Right cardiac atrium (tissue), 5 donors: ENCODE measurements at regions not wholly inside any gene's neighbourhood (a gene's known extent, or its start where the extent isn't known, plus 50 kb on each side); places are given as distances from the start of the nearest gene placed in this dataset.
"Not testable (repeated sequence)": the region's sequence is repeated elsewhere in the genome, so short reads cannot be mapped to it uniquely, and the experiment has no call there.

Experiments
- ATAC-seq, 2 donors: fragments of 200-7000 bp; cut with Tn5 transposase; one replicate each; pipeline versions ENCODE4 v1.8.0 to v1.9.1; 2020; ENCODE audit warnings: moderate library complexity in 2 of 2, mild to moderate bottlenecking in 1 of 2
- DNase-seq, 3 donors: peaks; one replicate each; pipeline ENCODE4 v3.0.0-alpha.2; 2020
- H3K27ac ChIP-seq: one replicate; pipeline ENCODE4 v1.5.1; 2013; ENCODE audit warnings: mild to moderate bottlenecking, low read length, control low read depth, moderate library complexity
- H3K27me3 ChIP-seq: one replicate; pipeline ENCODE4 v1.6.1; 2013; ENCODE audit not compliant: control insufficient read depth, insufficient read depth
- H3K4me1 ChIP-seq: one replicate; pipeline ENCODE4 v1.6.1; 2013; ENCODE audit warnings: low read length; ENCODE audit not compliant: control insufficient read depth, insufficient read depth
- H3K4me3 ChIP-seq: one replicate; pipeline ENCODE4 v1.5.1; 2013; ENCODE audit warnings: low read length, control low read depth
- H3K9me3 ChIP-seq: one replicate; pipeline ENCODE4 v1.6.1; 2013; ENCODE audit warnings: low read length; ENCODE audit not compliant: control insufficient read depth
- WGBS: extraction: QIAGEN DNeasy Blood & Tissue Kit; methylation state at CpG from one replicate; pipeline ENCODE4 v1.1.7; 2013; 5-methylcytosine and 5-hydroxymethylcytosine counted together
- intact Hi-C, 4 donors: fragments of 100-400 bp; cut with DNase I; formaldehyde crosslinking; loops; one replicate each; pipeline versions ENCODE4 v1.11.0 to v1.14.0; 2022 to 2023
- donor health status: healthy with polysubstance abuse.
- donor health status: DM: no; HTN: yes; CAD: no.
- donor health status: DM: no; HTN: no; CAD: no.
- donor health status: DM: no; HTN: yes; CAD: no; lungs with severe emphysema.
- donor health status: DM: yes; HTN: yes; CAD: no.

GRCh38 chr14:53743371-53743770, 213.3 kb downstream of the BMP4 start:
- Histone ChIP-seq H3K4me3 (no peak overlapping the region), H3K4me1 (no peaks in the 10 kb centered on the region), H3K27me3 (no peaks in the 10 kb centered on the region), H3K9me3 (no peaks in the 10 kb centered on the region), H3K27ac (no peak overlapping the region)
- 73% methylated on average over 5 of the region's 5 CpGs for WGBS
- no peak for DNase-seq
- ATAC-seq, result no peak
- intact Hi-C loops, result no loop called here

DNA sequence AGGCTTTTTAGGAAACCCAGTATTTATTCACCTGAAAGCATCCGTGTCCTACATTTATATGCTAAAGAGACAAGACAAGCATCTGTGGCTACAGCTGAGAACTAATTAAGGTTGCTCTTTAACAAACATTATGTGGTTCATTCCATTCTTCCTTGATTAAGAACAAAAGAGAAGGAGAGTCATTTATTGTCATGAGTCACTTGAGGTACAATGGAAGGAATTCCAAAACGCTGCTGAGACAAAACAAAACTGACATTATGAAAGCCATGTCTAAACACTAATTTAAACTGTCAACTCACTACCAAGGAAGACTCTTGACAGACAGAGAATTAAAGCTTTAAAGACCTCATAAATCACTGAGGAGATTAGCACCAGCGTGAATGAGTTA, 214.4 kb downstream of the BMP4 start:
- DNase-seq (no peak), ATAC-seq (no peak)
- Histone ChIP-seq H3K4me3 (no peak overlapping the region), H3K27ac (no peak overlapping the region), H3K9me3 (no peaks in the 10 kb centered on the region), H3K4me1 (no peaks in the 10 kb centered on the region), H3K27me3 (no peaks in the 10 kb centered on the region)
- 72% methylated on average over 3 of the region's 3 CpGs for WGBS
- intact Hi-C loops, result no loop called here

DNA sequence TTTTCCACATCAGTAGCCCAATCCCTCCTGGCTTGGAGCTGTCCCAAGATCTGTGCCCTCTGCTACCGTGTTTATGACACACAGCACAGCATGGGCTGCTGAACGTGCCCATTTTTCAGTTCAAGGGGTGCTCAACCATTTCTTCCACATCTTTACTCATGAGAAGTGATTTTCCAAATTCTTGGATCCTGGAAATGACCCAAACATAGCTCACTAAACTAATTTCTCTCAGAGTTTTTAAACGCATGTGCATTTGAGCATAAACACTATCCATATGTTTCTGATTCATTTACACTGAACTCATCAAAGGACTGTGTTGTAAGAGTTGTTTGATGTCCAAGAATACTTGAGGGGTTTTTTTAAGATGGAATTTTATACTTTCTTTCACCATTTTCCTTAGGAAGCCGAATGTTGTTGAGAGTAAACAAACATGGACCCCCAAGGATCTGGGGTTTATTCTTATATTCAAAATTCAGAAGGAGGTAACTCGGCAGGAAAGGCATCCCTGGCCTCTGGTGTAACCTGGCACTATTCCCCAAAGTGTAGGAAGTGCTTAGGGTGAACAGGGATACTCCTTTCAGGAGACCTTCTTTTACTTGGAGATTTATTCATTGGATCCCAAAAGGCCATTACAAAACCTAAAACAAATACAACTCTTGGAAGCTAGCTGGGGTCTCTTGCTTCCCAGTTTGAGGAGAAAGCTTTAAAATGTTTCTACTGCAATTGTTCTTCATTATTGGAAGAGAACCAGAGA, 215.0 kb downstream of the BMP4 start:
- Histone ChIP-seq H3K4me3 (no peak overlapping the region), H3K27me3 (no peaks in the 10 kb centered on the region), H3K27ac (no peak overlapping the region), H3K4me1 (no peaks in the 10 kb centered on the region), H3K9me3 (no peaks in the 10 kb centered on the region)
- no peak for DNase-seq
- intact Hi-C loops, result no loop called here
- WGBS, result 63% methylated on average over 5 of the region's 5 CpGs
- no peak for ATAC-seq

DNA sequence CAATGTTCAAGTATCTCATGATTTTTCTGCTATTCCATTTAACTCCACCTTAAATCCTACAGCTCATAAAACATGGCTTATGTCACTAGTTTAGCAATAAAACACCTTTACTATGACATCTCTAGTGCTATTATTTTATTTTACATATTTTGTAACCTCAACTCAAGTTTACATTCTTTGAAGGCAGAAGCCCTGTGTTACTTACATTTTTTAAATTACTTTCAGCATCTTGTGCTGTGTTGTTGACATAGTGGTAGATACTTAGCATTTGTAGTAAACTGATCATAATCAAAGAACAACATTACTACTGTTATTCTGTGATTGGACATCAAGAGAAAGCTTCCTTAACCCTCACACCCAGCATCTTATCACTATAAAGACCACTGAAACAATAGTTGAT, 216.1 kb downstream of the BMP4 start:
- H3K27me3 ChIP-seq, result no peaks in the 10 kb centered on the region
- intact Hi-C loops, result no loop called here
- no peak overlapping the region for H3K27ac ChIP-seq
- H3K4me1 ChIP-seq, result no peaks in the 10 kb centered on the region
- no peaks in the 10 kb centered on the region for H3K9me3 ChIP-seq
- no peak overlapping the region for H3K4me3 ChIP-seq
- ATAC-seq (no peak), DNase-seq (no peak)

- H3K27me3 ChIP-seq, result no peaks in the 10 kb centered on the region
- DNase-seq, result no peak
- 78% methylated on average over 2 of the region's 2 CpGs for WGBS
- H3K4me1 ChIP-seq, result no peaks in the 10 kb centered on the region
- no peaks in the 10 kb centered on the region for H3K9me3 ChIP-seq
- H3K4me3 ChIP-seq, result no peak overlapping the region
- no peak overlapping the region for H3K27ac ChIP-seq
- intact Hi-C loops, result no loop called here
- ATAC-seq, result no peak
These were observed 220.7 kb downstream of the BMP4 start for GRCh38 chr14:53735916-53736315.

- ATAC-seq (no peak), DNase-seq (no peak)
- intact Hi-C loops, result no loop called here
- no peaks in the 10 kb centered on the region for H3K27me3 ChIP-seq
- WGBS, result 96% methylated on average over 5 of the region's 5 CpGs
- no peaks in the 10 kb centered on the region for H3K4me1 ChIP-seq
- no peak overlapping the region for H3K4me3 ChIP-seq
- no peak overlapping the region for H3K27ac ChIP-seq
- H3K9me3 ChIP-seq, result no peaks in the 10 kb centered on the region
These were observed 233.4 kb downstream of the BMP4 start for GRCh38 chr14:53723221-53723620.

GRCh38 chr14:53719536-53719935, 237.1 kb downstream of the BMP4 start:
- ATAC-seq (no peak), DNase-seq (no peak)
- H3K4me1 ChIP-seq, result no peaks in the 10 kb centered on the region
- no peaks in the 10 kb centered on the region for H3K27me3 ChIP-seq
- WGBS, result 58% methylated on average over 1 of the region's 1 CpG
- no peak overlapping the region for H3K27ac ChIP-seq
- no peak overlapping the region for H3K4me3 ChIP-seq
- intact Hi-C loops, result no loop called here
- H3K9me3 ChIP-seq, result no peaks in the 10 kb centered on the region

DNA sequence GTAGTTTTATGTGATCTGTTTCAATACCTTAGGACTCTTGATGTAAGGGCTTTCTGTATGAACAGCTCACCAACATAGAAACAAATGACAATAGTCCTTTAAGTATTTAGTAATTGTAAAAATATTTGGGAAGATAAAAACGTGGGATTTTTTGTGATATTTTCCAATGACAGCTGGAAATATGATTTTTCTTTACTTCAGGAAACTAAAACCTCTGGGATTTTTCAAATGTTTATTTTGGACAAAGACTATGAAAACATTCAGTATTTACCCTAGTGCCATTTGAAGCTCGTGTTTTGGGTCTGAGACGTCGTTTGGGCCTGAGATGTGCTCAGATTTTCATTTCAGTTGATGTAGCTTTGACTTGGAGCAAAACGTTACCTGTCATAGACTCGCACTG, 240.0 kb downstream of the BMP4 start:
- no peaks in the 10 kb centered on the region for H3K9me3 ChIP-seq
- H3K27ac ChIP-seq, result no peak overlapping the region
- no peak for ATAC-seq
- no peak overlapping the region for H3K4me3 ChIP-seq
- intact Hi-C loops, result no loop called here
- H3K4me1 ChIP-seq, result no peaks in the 10 kb centered on the region
- 42% methylated on average over 6 of the region's 6 CpGs for WGBS
- no peak for DNase-seq
- no peaks in the 10 kb centered on the region for H3K27me3 ChIP-seq

GRCh38 chr14:53715193-53715721, 241.4 kb downstream of the BMP4 start:
- H3K27me3 ChIP-seq, result no peaks in the 10 kb centered on the region
- H3K4me3 ChIP-seq, result peak overlapping the region; percentile 29
- 7% methylated on average over 3 of the region's 3 CpGs for WGBS
- ATAC-seq (peak; percentile 88 to 91), DNase-seq (no peak)
- H3K4me1 ChIP-seq, result no peaks in the 10 kb centered on the region
- intact Hi-C loops, result no loop called here
- no peaks in the 10 kb centered on the region for H3K9me3 ChIP-seq
- peak overlapping the region; percentile 34 for H3K27ac ChIP-seq

DNA sequence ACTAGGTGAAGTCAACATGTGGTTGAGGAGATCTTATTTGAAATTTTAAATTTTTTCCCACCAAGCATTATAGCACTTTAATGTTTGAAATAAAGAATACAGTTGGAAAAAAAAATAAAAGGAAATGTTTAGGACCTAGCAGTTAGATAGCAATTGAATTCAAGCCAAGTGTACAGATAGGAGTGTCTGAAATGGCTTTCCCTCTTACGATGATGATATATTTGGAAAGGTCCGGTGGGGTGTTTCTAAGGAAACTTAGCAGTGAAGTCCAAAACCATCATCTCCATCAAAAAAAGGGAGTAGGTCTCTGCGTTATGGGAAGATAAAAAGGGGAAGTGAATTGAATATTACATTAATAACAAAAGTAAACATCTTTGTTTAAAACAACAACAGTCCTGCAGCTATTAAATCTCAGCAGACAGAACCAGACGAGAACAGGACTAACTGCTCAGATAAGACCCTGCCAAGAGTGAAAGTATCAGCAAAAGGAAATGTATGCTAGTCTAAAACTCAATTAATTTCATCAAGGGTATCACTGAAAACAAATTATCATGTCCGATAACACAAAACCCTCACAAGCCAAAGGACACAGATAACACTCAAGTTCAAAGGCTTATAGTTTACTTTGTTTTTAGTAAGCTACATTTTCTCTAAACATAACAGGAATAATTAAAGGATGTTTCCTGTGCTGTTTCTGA, 242.0 kb downstream of the BMP4 start:
- intact Hi-C loops, result no loop called here
- WGBS, result 12% methylated on average over 5 of the region's 5 CpGs
- Histone ChIP-seq H3K4me3 (peak overlapping the region; percentile 29), H3K27me3 (no peaks in the 10 kb centered on the region), H3K9me3 (no peaks in the 10 kb centered on the region), H3K4me1 (no peaks in the 10 kb centered on the region), H3K27ac (no peak overlapping the region)
- DNase-seq, result no peak
- ATAC-seq, result peak; percentile 66 to 78

DNA sequence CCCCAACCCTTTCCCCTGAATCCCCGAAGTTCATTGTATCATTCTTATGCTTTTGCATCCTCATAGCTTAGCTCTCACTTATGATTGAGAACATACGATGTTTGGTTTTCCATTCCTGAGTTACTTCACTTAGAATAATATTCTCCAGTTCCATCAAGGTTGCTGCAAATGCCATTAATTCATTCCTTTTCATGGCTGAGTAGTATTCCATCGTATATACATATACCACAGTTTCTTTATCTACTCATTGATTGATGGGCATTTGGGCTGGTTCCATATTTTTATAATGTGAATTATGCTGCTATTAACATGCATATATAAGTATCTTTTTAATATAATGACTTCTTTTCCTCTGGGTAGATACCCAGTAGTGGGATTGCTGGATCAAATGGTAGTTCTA, 243.7 kb downstream of the BMP4 start:
- H3K27me3 ChIP-seq, H3K9me3 ChIP-seq, intact Hi-C loops, H3K27ac ChIP-seq, ATAC-seq, DNase-seq, H3K4me1 ChIP-seq, H3K4me3 ChIP-seq: not testable (repeated sequence)
- 95% methylated on average over 3 of the region's 3 CpGs for WGBS
